ENCODE measurements at regions not wholly inside any gene's neighbourhood (a gene's known extent, or its start where the extent isn't known, plus 50 kb on each side); places are given as distances from the start of the nearest gene placed in this dataset.
"Not testable (repeated sequence)": the region's sequence is repeated elsewhere in the genome, so short reads cannot be mapped to it uniquely, and the experiment has no call there.

DNA sequence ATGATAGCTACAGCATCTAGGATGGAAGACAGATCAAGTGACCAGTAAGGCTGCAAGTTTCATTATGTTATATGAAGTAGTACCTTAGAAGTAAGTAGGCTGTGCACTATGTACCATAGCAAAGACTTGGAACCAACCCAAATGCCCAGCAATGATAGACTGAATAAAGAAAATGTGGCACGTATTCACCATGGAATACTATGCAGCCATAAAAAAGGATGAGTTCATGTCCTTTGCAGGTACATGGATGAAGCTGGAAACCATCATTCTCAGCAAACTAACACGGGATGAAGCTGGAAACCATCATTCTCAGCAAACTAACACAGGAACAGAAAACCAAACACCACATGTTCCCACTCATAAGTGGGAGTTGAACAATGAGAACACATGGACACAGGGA, 122.9 kb upstream of the DAP start:
- TF ChIP-seq, protein P1, sequence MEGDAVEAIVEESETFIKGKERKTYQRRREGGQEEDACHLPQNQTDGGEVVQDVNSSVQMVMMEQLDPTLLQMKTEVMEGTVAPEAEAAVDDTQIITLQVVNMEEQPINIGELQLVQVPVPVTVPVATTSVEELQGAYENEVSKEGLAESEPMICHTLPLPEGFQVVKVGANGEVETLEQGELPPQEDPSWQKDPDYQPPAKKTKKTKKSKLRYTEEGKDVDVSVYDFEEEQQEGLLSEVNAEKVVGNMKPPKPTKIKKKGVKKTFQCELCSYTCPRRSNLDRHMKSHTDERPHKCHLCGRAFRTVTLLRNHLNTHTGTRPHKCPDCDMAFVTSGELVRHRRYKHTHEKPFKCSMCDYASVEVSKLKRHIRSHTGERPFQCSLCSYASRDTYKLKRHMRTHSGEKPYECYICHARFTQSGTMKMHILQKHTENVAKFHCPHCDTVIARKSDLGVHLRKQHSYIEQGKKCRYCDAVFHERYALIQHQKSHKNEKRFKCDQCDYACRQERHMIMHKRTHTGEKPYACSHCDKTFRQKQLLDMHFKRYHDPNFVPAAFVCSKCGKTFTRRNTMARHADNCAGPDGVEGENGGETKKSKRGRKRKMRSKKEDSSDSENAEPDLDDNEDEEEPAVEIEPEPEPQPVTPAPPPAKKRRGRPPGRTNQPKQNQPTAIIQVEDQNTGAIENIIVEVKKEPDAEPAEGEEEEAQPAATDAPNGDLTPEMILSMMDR (IDR thresholded peaks at IDR 0.05): not testable (repeated sequence)
- not testable (repeated sequence) for TF ChIP-seq EP300, POLR2A, POLR2AphosphoS5 (IDR thresholded peaks at IDR 0.05)

Measured in suprapubic skin (tissue), 4 donors.